ENCODE measurements at regions not wholly inside any gene's neighbourhood (a gene's known extent, or its start where the extent isn't known, plus 50 kb on each side); places are given as distances from the start of the nearest gene placed in this dataset.

- WGBS (ENCODE audit: extremely low coverage, insufficient read length, low lambda C conversion rate) = no CpG with 5 or more reads among the region's 2 CpGs
- H2BK120ac ChIP-seq (ENCODE audit: low read depth, low read length, poor library complexity, severe bottlenecking) = no peak overlapping the region
- no peak overlapping the region for H3K14ac ChIP-seq (ENCODE audit: insufficient read depth, low read length)
- no peaks in the 10 kb centered on the region for H4K20me1 ChIP-seq (ENCODE audit: control insufficient read depth, insufficient read depth, insufficient read length)
- Mint-ChIP-seq H3K36me3 (ENCODE audit: insufficient read depth in 1 of 3, low read depth in 3 of 3) (no peaks in the 10 kb centered on the region), H3K27me3 (ENCODE audit: low read depth) (no peaks in the 10 kb centered on the region), H3K4me1 (0 out of 4 replicates have a peak, but pooled peaks cover 0 to 4% of the 10 kb centered on the region in 2 experiments), H3K4me3 (no peak overlapping the region), H3K27ac (no peak overlapping the region), H3K9me3 (no peaks in the 10 kb centered on the region; a peak in 1 of 5 replicates)
- H2AFZ ChIP-seq (ENCODE audit: low read length) = no peak overlapping the region
- H3K23me2 ChIP-seq (ENCODE audit: insufficient read length, low read depth, low read length, poor library complexity, severe bottlenecking) = no peaks in the 10 kb centered on the region
- H3K27ac ChIP-seq (ENCODE audit: insufficient read length, low read depth, low read length) = no peak overlapping the region
- no peaks in the 10 kb centered on the region for H3K27me3 ChIP-seq (ENCODE audit: insufficient read depth, low read length)
- no peak overlapping the region for H4K91ac ChIP-seq (ENCODE audit: insufficient read length, low read depth, low read length)
- H3K4me1 ChIP-seq (ENCODE audit: insufficient read depth, low read length) = no peaks in the 10 kb centered on the region; the same call in 1 of the 2 replicates
- no peak overlapping the region for H2BK12ac ChIP-seq (ENCODE audit: insufficient read length, low read depth, low read length)
- no peaks in the 10 kb centered on the region for H3K79me1 ChIP-seq (ENCODE audit: insufficient read depth, low read depth, low read length, poor library complexity, severe bottlenecking)
- H2BK5ac ChIP-seq (ENCODE audit: insufficient read length, low read length) = no peak overlapping the region
- TF ChIP-seq, protein P1, sequence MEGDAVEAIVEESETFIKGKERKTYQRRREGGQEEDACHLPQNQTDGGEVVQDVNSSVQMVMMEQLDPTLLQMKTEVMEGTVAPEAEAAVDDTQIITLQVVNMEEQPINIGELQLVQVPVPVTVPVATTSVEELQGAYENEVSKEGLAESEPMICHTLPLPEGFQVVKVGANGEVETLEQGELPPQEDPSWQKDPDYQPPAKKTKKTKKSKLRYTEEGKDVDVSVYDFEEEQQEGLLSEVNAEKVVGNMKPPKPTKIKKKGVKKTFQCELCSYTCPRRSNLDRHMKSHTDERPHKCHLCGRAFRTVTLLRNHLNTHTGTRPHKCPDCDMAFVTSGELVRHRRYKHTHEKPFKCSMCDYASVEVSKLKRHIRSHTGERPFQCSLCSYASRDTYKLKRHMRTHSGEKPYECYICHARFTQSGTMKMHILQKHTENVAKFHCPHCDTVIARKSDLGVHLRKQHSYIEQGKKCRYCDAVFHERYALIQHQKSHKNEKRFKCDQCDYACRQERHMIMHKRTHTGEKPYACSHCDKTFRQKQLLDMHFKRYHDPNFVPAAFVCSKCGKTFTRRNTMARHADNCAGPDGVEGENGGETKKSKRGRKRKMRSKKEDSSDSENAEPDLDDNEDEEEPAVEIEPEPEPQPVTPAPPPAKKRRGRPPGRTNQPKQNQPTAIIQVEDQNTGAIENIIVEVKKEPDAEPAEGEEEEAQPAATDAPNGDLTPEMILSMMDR (conservative IDR thresholded peaks at IDR 0.05) = no peak
- no peak overlapping the region for H2BK15ac ChIP-seq (ENCODE audit: low read depth, low read length)
- H3K79me2 ChIP-seq (ENCODE audit: insufficient read depth, low read length) = no peaks in the 10 kb centered on the region
- H4K8ac ChIP-seq (replicated peaks; ENCODE audit: insufficient read length, low read depth, low read length) = no peak overlapping the region
- no peak overlapping the region for H4K5ac ChIP-seq (ENCODE audit: insufficient read length, low read depth, low read length)
- H2BK20ac ChIP-seq (ENCODE audit: low read depth, low read length, poor library complexity, severe bottlenecking) = no peak overlapping the region
- no peak overlapping the region for H2AK5ac ChIP-seq (ENCODE audit: insufficient read length, low read length)
- no peak overlapping the region for H3T11ph ChIP-seq (ENCODE audit: low read length)
- H3K18ac ChIP-seq (ENCODE audit: insufficient read length, low read depth, low read length) = no peak overlapping the region
- H3K23ac ChIP-seq (ENCODE audit: insufficient read length, low read depth, low read length) = no peak overlapping the region
- no peaks in the 10 kb centered on the region for H3K9me3 ChIP-seq (ENCODE audit: control insufficient read depth, low read depth, low read length)
- H3K4me2 ChIP-seq (ENCODE audit: insufficient read depth, insufficient read length, low read length) = no peak overlapping the region
- no peak overlapping the region for H3K4ac ChIP-seq (ENCODE audit: low read depth, low read length)
- no peak overlapping the region for H3K56ac ChIP-seq (ENCODE audit: insufficient read length, low read depth, low read length)
- no peak for DNase-seq
- H3K9ac ChIP-seq (ENCODE audit: extremely low read depth, insufficient read length, low read length) = no peak overlapping the region
Measured at GRCh38 chr18:28855989-28856388, 679.1 kb upstream of the CDH2 start.
